Fibroblast of skin of scalp (primary cell): ENCODE measurements at regions not wholly inside any gene's neighbourhood (a gene's known extent, or its start where the extent isn't known, plus 50 kb on each side); places are given as distances from the start of the nearest gene placed in this dataset.
"Not testable (repeated sequence)": the region's sequence is repeated elsewhere in the genome, so short reads cannot be mapped to it uniquely, and the experiment has no call there.

ENCODE experiments used
- DNase-seq: peaks from one replicate; pipeline ENCODE4 v3.0.0-alpha.2; 2013

GRCh38 chr15:96207377-96208006 lies 123.0 kb upstream of the NR2F2 start:
- DNase-seq: no peak

GRCh38 chr15:96209285-96209735 lies 121.2 kb upstream of the NR2F2 start:
- no peak for DNase-seq

GRCh38 chr15:96213045-96213444 lies 117.5 kb upstream of the NR2F2 start:
- no peak for DNase-seq

GRCh38 chr15:96213896-96214295 lies 116.6 kb upstream of the NR2F2 start:
- DNase-seq: no peak

- DNase-seq: not testable (repeated sequence)
Observed at GRCh38 chr15:96216481-96216880, 114.0 kb upstream of the NR2F2 start.

GRCh38 chr15:96217983-96218382 lies 112.5 kb upstream of the NR2F2 start:
- DNase-seq: no peak

- no peak for DNase-seq
Observed at GRCh38 chr15:96218623-96219455, 111.7 kb upstream of the NR2F2 start.

- DNase-seq: no peak
Observed at GRCh38 chr15:96219681-96220080, 110.8 kb upstream of the NR2F2 start.

GRCh38 chr15:96220657-96221056 lies 109.8 kb upstream of the NR2F2 start:
- no peak for DNase-seq

- DNase-seq: no peak
Observed at GRCh38 chr15:96222981-96223380, 107.5 kb upstream of the NR2F2 start.

GRCh38 chr15:96223939-96224338 lies 106.6 kb upstream of the NR2F2 start:
- DNase-seq: no peak

- no peak for DNase-seq
Observed at GRCh38 chr15:96225642-96226259, 104.7 kb upstream of the NR2F2 start.

- DNase-seq: peak; percentile 3
Observed at GRCh38 chr15:96230526-96231181, 99.8 kb upstream of the NR2F2 start.

- no peak for DNase-seq
Observed at GRCh38 chr15:96232335-96232734, 98.2 kb upstream of the NR2F2 start.

- peak; percentile 33 for DNase-seq
Observed at GRCh38 chr15:96234109-96234892, 96.2 kb upstream of the NR2F2 start.

GRCh38 chr15:96237002-96237401 lies 93.5 kb upstream of the NR2F2 start:
- DNase-seq: no peak

GRCh38 chr15:96242761-96243160 lies 87.7 kb upstream of the NR2F2 start:
- no peak for DNase-seq

GRCh38 chr15:96243701-96244100 lies 86.8 kb upstream of the NR2F2 start:
- no peak for DNase-seq

- no peak for DNase-seq
Observed at GRCh38 chr15:96245252-96245651, 85.2 kb upstream of the NR2F2 start.

GRCh38 chr15:96246057-96246456 lies 84.4 kb upstream of the NR2F2 start:
- no peak for DNase-seq

- DNase-seq: peak; percentile 87
Observed at GRCh38 chr15:96247621-96248305, 82.7 kb upstream of the NR2F2 start.

- DNase-seq: no peak
Observed at GRCh38 chr15:96252148-96252547, 78.4 kb upstream of the NR2F2 start.
